ENCODE measurements at regions not wholly inside any gene's neighbourhood (a gene's known extent, or its start where the extent isn't known, plus 50 kb on each side); places are given as distances from the start of the nearest gene placed in this dataset.

- Histone ChIP-seq H3K4ac (ENCODE audit: low read depth in 1 of 2, low read length in 2 of 2) (no peak overlapping the region), H3K79me1 (replicated peaks; ENCODE audit: low read length, poor library complexity, severe bottlenecking) (no peaks in the 10 kb centered on the region), H3K36me3 (ENCODE audit: control insufficient read depth in 1 of 2, insufficient read depth in 2 of 2, low read depth in 1 of 2, low read length in 2 of 2) (no peaks in the 10 kb centered on the region), H2BK12ac (ENCODE audit: low read length in 2 of 2) (no peak overlapping the region), H3K27me3 (ENCODE audit: control insufficient read depth in 1 of 2, insufficient read depth in 1 of 2, low read length in 2 of 2) (no peaks in the 10 kb centered on the region), H3K9ac (ENCODE audit: low read length) (no peak overlapping the region), H2AK5ac (ENCODE audit: low read length, severe bottlenecking) (no peak overlapping the region), H2BK5ac (ENCODE audit: low read depth, low read length, poor library complexity, severe bottlenecking) (no peak overlapping the region), H3K14ac (ENCODE audit: low read length in 2 of 2) (no peak overlapping the region), H3K4me2 (ENCODE audit: low read length, poor library complexity, severe bottlenecking) (no peak overlapping the region), H3K4me1 (ENCODE audit: control insufficient read depth, insufficient read depth, low read depth, low read length) (no peaks in the 10 kb centered on the region), H3K9me3 (ENCODE audit: control insufficient read depth, low read length) (peaks cover 5% of the 10 kb centered on the region), H2BK120ac (ENCODE audit: low read depth, low read length) (no peak overlapping the region), H2BK15ac (ENCODE audit: low read depth, poor library complexity, severe bottlenecking) (no peak overlapping the region), H4K8ac (ENCODE audit: low read length) (no peak overlapping the region), H3K4me3 (ENCODE audit: insufficient read depth in 1 of 2, low read depth in 1 of 2, low read length in 2 of 2) (peak overlapping the region in 1 of 2 experiments; percentile 1), H3K18ac (ENCODE audit: low read depth in 1 of 2, low read length in 2 of 2) (no peak overlapping the region), H3K27ac (ENCODE audit: low read length, poor library complexity, severe bottlenecking) (no peak overlapping the region), H3K23ac (ENCODE audit: low read length in 2 of 2) (no peak overlapping the region), H4K91ac (ENCODE audit: low read length) (no peak overlapping the region), H2AFZ (ENCODE audit: low read depth, low read length) (no peak overlapping the region)
- 100% methylated on average over 2 of the region's 2 CpGs for WGBS
- DNase-seq = no peak
Observed at GRCh38 chr17:62876673-62877405, 68.7 kb upstream of the MARCHF10 start.

GRCh38 chr17:62876063-62876462 is 67.9 kb upstream of the MARCHF10 start:
- no peak overlapping the region for H2BK15ac ChIP-seq (ENCODE audit: low read depth, poor library complexity, severe bottlenecking)
- H3K18ac ChIP-seq (ENCODE audit: low read depth in 1 of 2, low read length in 2 of 2) = no peak overlapping the region
- no peak overlapping the region for H2AFZ ChIP-seq (ENCODE audit: low read depth, low read length)
- no peak overlapping the region for H3K4me3 ChIP-seq (ENCODE audit: insufficient read depth in 1 of 2, low read depth in 1 of 2, low read length in 2 of 2)
- H2BK5ac ChIP-seq (ENCODE audit: low read depth, low read length, poor library complexity, severe bottlenecking) = no peak overlapping the region
- no peaks in the 10 kb centered on the region for H3K79me1 ChIP-seq (replicated peaks; ENCODE audit: low read length, poor library complexity, severe bottlenecking)
- H2BK12ac ChIP-seq (ENCODE audit: low read length in 2 of 2) = no peak overlapping the region
- H3K23ac ChIP-seq (ENCODE audit: low read length in 2 of 2) = no peak overlapping the region
- H4K91ac ChIP-seq (ENCODE audit: low read length) = no peak overlapping the region
- H3K9me3 ChIP-seq (ENCODE audit: control insufficient read depth, low read length) = peaks cover 5% of the 10 kb centered on the region
- H4K8ac ChIP-seq (ENCODE audit: low read length) = no peak overlapping the region
- no peak for DNase-seq
- 78% methylated on average over 2 of the region's 2 CpGs for WGBS
- H3K9ac ChIP-seq (ENCODE audit: low read length) = no peak overlapping the region
- peak overlapping the region; percentile 31 for H2AK5ac ChIP-seq (ENCODE audit: low read length, severe bottlenecking)
- no peaks in the 10 kb centered on the region for H3K36me3 ChIP-seq (ENCODE audit: control insufficient read depth in 1 of 2, insufficient read depth in 2 of 2, low read depth in 1 of 2, low read length in 2 of 2)
- H2BK120ac ChIP-seq (ENCODE audit: low read depth, low read length) = no peak overlapping the region
- no peak overlapping the region for H3K27ac ChIP-seq (ENCODE audit: low read length, poor library complexity, severe bottlenecking)
- no peaks in the 10 kb centered on the region for H3K27me3 ChIP-seq (ENCODE audit: control insufficient read depth in 1 of 2, insufficient read depth in 1 of 2, low read length in 2 of 2)
- no peak overlapping the region for H3K4ac ChIP-seq (ENCODE audit: low read depth in 1 of 2, low read length in 2 of 2)
- H3K4me1 ChIP-seq (ENCODE audit: control insufficient read depth, insufficient read depth, low read depth, low read length) = no peaks in the 10 kb centered on the region
- no peak overlapping the region for H3K14ac ChIP-seq (ENCODE audit: low read length in 2 of 2)
- no peak overlapping the region for H3K4me2 ChIP-seq (ENCODE audit: low read length, poor library complexity, severe bottlenecking)

- H3K4ac ChIP-seq (ENCODE audit: low read depth in 1 of 2, low read length in 2 of 2) = no peak overlapping the region
- peaks cover under 1% of the 10 kb centered on the region for H3K9me3 ChIP-seq (ENCODE audit: control insufficient read depth, low read length)
- no peak overlapping the region for H3K4me2 ChIP-seq (ENCODE audit: low read length, poor library complexity, severe bottlenecking)
- H2BK12ac ChIP-seq (ENCODE audit: low read length in 2 of 2) = no peak overlapping the region
- no peak overlapping the region for H4K8ac ChIP-seq (ENCODE audit: low read length)
- H2AFZ ChIP-seq (ENCODE audit: low read depth, low read length) = no peak overlapping the region
- 37% methylated on average over 4 of the region's 4 CpGs for WGBS
- peaks cover 4% of the 10 kb centered on the region for H3K4me1 ChIP-seq (ENCODE audit: control insufficient read depth, insufficient read depth, low read depth, low read length)
- H3K36me3 ChIP-seq (ENCODE audit: control insufficient read depth in 1 of 2, insufficient read depth in 2 of 2, low read depth in 1 of 2, low read length in 2 of 2) = no peaks in the 10 kb centered on the region
- no peak overlapping the region for H3K4me3 ChIP-seq (ENCODE audit: insufficient read depth in 1 of 2, low read depth in 1 of 2, low read length in 2 of 2)
- no peak overlapping the region for H3K9ac ChIP-seq (ENCODE audit: low read length)
- H4K91ac ChIP-seq (ENCODE audit: low read length) = no peak overlapping the region
- H3K79me1 ChIP-seq (replicated peaks; ENCODE audit: low read length, poor library complexity, severe bottlenecking) = no peaks in the 10 kb centered on the region
- no peak overlapping the region for H3K14ac ChIP-seq (ENCODE audit: low read length in 2 of 2)
- peak overlapping the region; percentile 62 for H2BK120ac ChIP-seq (ENCODE audit: low read depth, low read length)
- no peak overlapping the region for H3K23ac ChIP-seq (ENCODE audit: low read length in 2 of 2)
- H2BK5ac ChIP-seq (ENCODE audit: low read depth, low read length, poor library complexity, severe bottlenecking) = no peak overlapping the region
- no peak overlapping the region for H2AK5ac ChIP-seq (ENCODE audit: low read length, severe bottlenecking)
- no peak overlapping the region for H3K27ac ChIP-seq (ENCODE audit: low read length, poor library complexity, severe bottlenecking)
- H3K27me3 ChIP-seq (ENCODE audit: control insufficient read depth in 1 of 2, insufficient read depth in 1 of 2, low read length in 2 of 2) = no peaks in the 10 kb centered on the region
- no peak overlapping the region for H2BK15ac ChIP-seq (ENCODE audit: low read depth, poor library complexity, severe bottlenecking)
- H3K18ac ChIP-seq (ENCODE audit: low read depth in 1 of 2, low read length in 2 of 2) = no peak overlapping the region
- no peak for DNase-seq
Observed at GRCh38 chr17:62875296-62875695, 67.2 kb upstream of the MARCHF10 start.

GRCh38 chr17:62871291-62871690 is 63.2 kb upstream of the MARCHF10 start:
- H2AFZ ChIP-seq (ENCODE audit: low read depth, low read length) = no peak overlapping the region
- H2AK5ac ChIP-seq (ENCODE audit: low read length, severe bottlenecking) = no peak overlapping the region
- no peak overlapping the region for H3K14ac ChIP-seq (ENCODE audit: low read length in 2 of 2)
- peaks cover 4% of the 10 kb centered on the region for H3K4me1 ChIP-seq (ENCODE audit: control insufficient read depth, insufficient read depth, low read depth, low read length)
- WGBS = 92% methylated on average over 5 of the region's 5 CpGs
- H3K27ac ChIP-seq (ENCODE audit: low read length, poor library complexity, severe bottlenecking) = no peak overlapping the region
- no peak overlapping the region for H4K8ac ChIP-seq (ENCODE audit: low read length)
- no peak overlapping the region for H2BK5ac ChIP-seq (ENCODE audit: low read depth, low read length, poor library complexity, severe bottlenecking)
- H3K18ac ChIP-seq (ENCODE audit: low read depth in 1 of 2, low read length in 2 of 2) = no peak overlapping the region
- no peak overlapping the region for H2BK12ac ChIP-seq (ENCODE audit: low read length in 2 of 2)
- no peaks in the 10 kb centered on the region for H3K79me1 ChIP-seq (replicated peaks; ENCODE audit: low read length, poor library complexity, severe bottlenecking)
- H3K23ac ChIP-seq (ENCODE audit: low read length in 2 of 2) = no peak overlapping the region
- H3K4me2 ChIP-seq (ENCODE audit: low read length, poor library complexity, severe bottlenecking) = no peak overlapping the region
- H3K4me3 ChIP-seq (ENCODE audit: insufficient read depth in 1 of 2, low read depth in 1 of 2, low read length in 2 of 2) = no peak overlapping the region
- H2BK120ac ChIP-seq (ENCODE audit: low read depth, low read length) = no peak overlapping the region
- no peaks in the 10 kb centered on the region for H3K36me3 ChIP-seq (ENCODE audit: control insufficient read depth in 1 of 2, insufficient read depth in 2 of 2, low read depth in 1 of 2, low read length in 2 of 2)
- peaks cover 0 to 24% of the 10 kb centered on the region in 2 experiments for H3K27me3 ChIP-seq (ENCODE audit: control insufficient read depth in 1 of 2, insufficient read depth in 1 of 2, low read length in 2 of 2)
- no peak overlapping the region for H2BK15ac ChIP-seq (ENCODE audit: low read depth, poor library complexity, severe bottlenecking)
- no peaks in the 10 kb centered on the region for H3K9me3 ChIP-seq (ENCODE audit: control insufficient read depth, low read length)
- DNase-seq = no peak
- no peak overlapping the region for H4K91ac ChIP-seq (ENCODE audit: low read length)
- no peak overlapping the region for H3K9ac ChIP-seq (ENCODE audit: low read length)
- H3K4ac ChIP-seq (ENCODE audit: low read depth in 1 of 2, low read length in 2 of 2) = no peak overlapping the region

Data from mesenchymal stem cell (in vitro differentiated cells and primary cell).